HG02798 (cell line): ENCODE measurements at regions not wholly inside any gene's neighbourhood (a gene's known extent, or its start where the extent isn't known, plus 50 kb on each side); places are given as distances from the start of the nearest gene placed in this dataset.

Experiments used
- ATAC-seq: cut with Tn5 transposase; IDR thresholded peaks from one replicate; pipeline ENCODE4 v1.9.1; 2021; ENCODE audit warnings: mild to moderate bottlenecking; ENCODE audit not compliant: unreplicated experiment, poor library complexity

- ATAC-seq = no peak
Measured at GRCh38 chr1:222247811-222248310, 300.0 kb downstream of the HHIPL2 start.

- no peak for ATAC-seq
Measured at GRCh38 chr1:222247081-222247480, 300.8 kb downstream of the HHIPL2 start.

- no peak for ATAC-seq
Measured at GRCh38 chr1:222243902-222244301, 304.0 kb downstream of the HHIPL2 start.

- ATAC-seq = no peak
Measured at GRCh38 chr1:222242492-222242891, 305.4 kb downstream of the HHIPL2 start.

GRCh38 chr1:222241410-222241809 is 306.5 kb downstream of the HHIPL2 start:
- no peak for ATAC-seq

GRCh38 chr1:222240536-222241181 is 307.2 kb downstream of the HHIPL2 start:
- ATAC-seq = no peak

GRCh38 chr1:222239130-222239529 is 308.8 kb downstream of the HHIPL2 start:
- ATAC-seq = no peak

- ATAC-seq = no peak
Measured at GRCh38 chr1:222234351-222234750, 313.6 kb downstream of the HHIPL2 start.

GRCh38 chr1:222233444-222234158 is 314.3 kb downstream of the HHIPL2 start:
- ATAC-seq = no peak

GRCh38 chr1:222232842-222233241 is 315.1 kb downstream of the HHIPL2 start:
- no peak for ATAC-seq

- no peak for ATAC-seq
Measured at GRCh38 chr1:222229672-222230312, 318.1 kb downstream of the HHIPL2 start.

GRCh38 chr1:222225316-222225691 is 322.6 kb downstream of the HHIPL2 start:
- no peak for ATAC-seq

- ATAC-seq = no peak
Measured at GRCh38 chr1:222224636-222225315, 323.1 kb downstream of the HHIPL2 start.

- ATAC-seq = no peak
Measured at GRCh38 chr1:222224156-222224555, 323.7 kb downstream of the HHIPL2 start.

- no peak for ATAC-seq
Measured at GRCh38 chr1:222223010-222223409, 324.9 kb downstream of the HHIPL2 start.

- ATAC-seq = no peak
Measured at GRCh38 chr1:222216255-222216754, 331.6 kb downstream of the HHIPL2 start.

- no peak for ATAC-seq
Measured at GRCh38 chr1:222210776-222211175, 337.1 kb downstream of the HHIPL2 start.

- ATAC-seq = no peak
Measured at GRCh38 chr1:222204475-222204874, 343.4 kb downstream of the HHIPL2 start.

- no peak for ATAC-seq
Measured at GRCh38 chr1:222202831-222203230, 345.1 kb downstream of the HHIPL2 start.

GRCh38 chr1:222196736-222197135 is 351.2 kb downstream of the HHIPL2 start:
- ATAC-seq = no peak

- ATAC-seq = no peak
Measured at GRCh38 chr1:222196288-222196687, 351.6 kb downstream of the HHIPL2 start.
